ENCODE measurements at regions not wholly inside any gene's neighbourhood (a gene's known extent, or its start where the extent isn't known, plus 50 kb on each side); places are given as distances from the start of the nearest gene placed in this dataset.

- no peak for TF ChIP-seq CTCF (IDR thresholded peaks at IDR 0.05)
- no peak for TF ChIP-seq POLR2AphosphoS5 (IDR thresholded peaks at IDR 0.05; ENCODE audit: insufficient read depth in 1 of 2, low read depth in 1 of 2)
Measured at GRCh38 chr1:199574950-199575349, 452.6 kb upstream of the NR5A2 start.

All from vagina (tissue), 2 donors.